ENCODE measurements at regions not wholly inside any gene's neighbourhood (a gene's known extent, or its start where the extent isn't known, plus 50 kb on each side); places are given as distances from the start of the nearest gene placed in this dataset.
"Not testable (repeated sequence)": the region's sequence is repeated elsewhere in the genome, so short reads cannot be mapped to it uniquely, and the experiment has no call there.

DNA sequence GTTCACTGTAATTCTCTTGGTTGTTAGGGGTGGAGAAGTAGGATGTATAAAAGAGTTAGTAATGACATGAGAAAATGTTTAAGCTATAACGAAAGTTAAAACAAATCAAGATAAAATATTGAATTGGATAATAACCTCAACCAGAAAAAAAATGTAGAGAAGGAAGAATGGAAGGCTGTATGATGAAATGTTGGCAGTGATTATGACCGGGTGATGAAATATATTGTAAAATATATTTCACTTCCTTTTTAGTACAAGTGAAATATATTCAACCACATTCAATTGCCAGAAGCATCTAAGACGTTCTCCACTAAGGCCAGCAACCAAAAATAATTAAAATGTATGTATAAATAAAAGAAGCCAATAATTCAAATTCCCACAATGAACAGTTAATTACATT lies 309.3 kb upstream of the FGF13 start:
- 53% methylated on average over 3 of the region's 3 CpGs for WGBS
- no peak overlapping the region for H3K4me3 ChIP-seq
- no peaks in the 10 kb centered on the region for H3K27me3 ChIP-seq
- no peak overlapping the region for H3K27ac ChIP-seq
- H3K36me3 ChIP-seq, result no peaks in the 10 kb centered on the region
- H3K9me3 ChIP-seq, result no peaks in the 10 kb centered on the region
- H3K4me1 ChIP-seq, result no peaks in the 10 kb centered on the region
- TF ChIP-seq POLR2A (IDR thresholded peaks at IDR 0.05) (no peak), POLR2AphosphoS5 (IDR thresholded peaks at IDR 0.05) (no peak), EP300 (IDR thresholded peaks at IDR 0.05) (no peak)
- TF ChIP-seq, protein P1, sequence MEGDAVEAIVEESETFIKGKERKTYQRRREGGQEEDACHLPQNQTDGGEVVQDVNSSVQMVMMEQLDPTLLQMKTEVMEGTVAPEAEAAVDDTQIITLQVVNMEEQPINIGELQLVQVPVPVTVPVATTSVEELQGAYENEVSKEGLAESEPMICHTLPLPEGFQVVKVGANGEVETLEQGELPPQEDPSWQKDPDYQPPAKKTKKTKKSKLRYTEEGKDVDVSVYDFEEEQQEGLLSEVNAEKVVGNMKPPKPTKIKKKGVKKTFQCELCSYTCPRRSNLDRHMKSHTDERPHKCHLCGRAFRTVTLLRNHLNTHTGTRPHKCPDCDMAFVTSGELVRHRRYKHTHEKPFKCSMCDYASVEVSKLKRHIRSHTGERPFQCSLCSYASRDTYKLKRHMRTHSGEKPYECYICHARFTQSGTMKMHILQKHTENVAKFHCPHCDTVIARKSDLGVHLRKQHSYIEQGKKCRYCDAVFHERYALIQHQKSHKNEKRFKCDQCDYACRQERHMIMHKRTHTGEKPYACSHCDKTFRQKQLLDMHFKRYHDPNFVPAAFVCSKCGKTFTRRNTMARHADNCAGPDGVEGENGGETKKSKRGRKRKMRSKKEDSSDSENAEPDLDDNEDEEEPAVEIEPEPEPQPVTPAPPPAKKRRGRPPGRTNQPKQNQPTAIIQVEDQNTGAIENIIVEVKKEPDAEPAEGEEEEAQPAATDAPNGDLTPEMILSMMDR (IDR thresholded peaks at IDR 0.05), result no peak
- DNase-seq (ENCODE audit: low spot score in 2 of 2), result no peak

DNA sequence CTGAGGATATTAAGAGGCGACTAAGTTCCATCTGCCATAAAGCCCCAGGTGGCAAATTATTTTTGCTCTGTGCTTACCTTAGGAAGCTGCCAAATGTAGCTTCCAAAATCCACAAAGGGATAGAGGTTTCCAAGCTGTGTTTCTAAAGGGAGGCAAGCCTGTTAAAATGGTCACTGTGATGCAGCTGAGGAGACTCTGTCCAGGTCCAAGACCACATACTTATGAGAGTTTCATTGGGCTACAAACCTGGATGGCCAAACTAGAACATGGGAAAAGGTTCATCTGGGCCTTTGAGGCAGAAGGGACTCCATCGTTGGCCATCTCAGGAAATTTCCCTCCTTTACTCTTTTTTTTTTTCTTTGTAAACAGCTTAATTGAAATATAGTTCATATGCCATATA lies 306.9 kb upstream of the FGF13 start:
- DNase-seq (ENCODE audit: low spot score in 2 of 2), result no peak
- 50% methylated on average over 2 of the region's 2 CpGs for WGBS
- Histone ChIP-seq H3K4me1 (no peaks in the 10 kb centered on the region), H3K36me3 (no peaks in the 10 kb centered on the region), H3K4me3 (no peak overlapping the region), H3K27ac (no peak overlapping the region), H3K9me3 (no peaks in the 10 kb centered on the region), H3K27me3 (no peaks in the 10 kb centered on the region)
- TF ChIP-seq, protein P1 (IDR thresholded peaks at IDR 0.05), result no peak
- TF ChIP-seq POLR2A (IDR thresholded peaks at IDR 0.05), result no peak
- no peak for TF ChIP-seq EP300 (IDR thresholded peaks at IDR 0.05)
- no peak for TF ChIP-seq POLR2AphosphoS5 (IDR thresholded peaks at IDR 0.05)

DNA sequence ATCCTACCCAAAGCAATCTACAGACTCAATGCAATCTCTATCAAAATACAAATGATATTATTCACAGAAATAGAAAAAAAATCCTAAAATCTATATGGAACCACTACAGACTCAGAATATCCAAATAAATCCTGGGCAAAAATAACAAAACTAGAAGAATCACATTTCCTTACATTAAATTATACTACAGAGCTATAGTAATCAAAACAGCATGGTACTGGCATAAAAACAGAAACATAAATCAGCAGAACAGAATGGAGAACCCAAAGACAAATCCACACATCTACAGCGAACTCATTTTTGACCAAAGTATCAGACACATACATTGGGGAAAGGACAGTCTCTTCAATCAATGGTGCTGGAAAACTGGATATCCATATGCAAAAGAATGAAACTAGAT lies 304.1 kb upstream of the FGF13 start:
- DNase-seq (ENCODE audit: low spot score in 2 of 2), result no peak
- 91% methylated on average over 1 of the region's 1 CpG for WGBS
- Histone ChIP-seq H3K27ac (no peak overlapping the region), H3K4me3 (no peak overlapping the region), H3K4me1 (no peaks in the 10 kb centered on the region), H3K9me3 (no peaks in the 10 kb centered on the region), H3K36me3 (no peaks in the 10 kb centered on the region), H3K27me3 (no peaks in the 10 kb centered on the region)
- no peak for TF ChIP-seq POLR2A (IDR thresholded peaks at IDR 0.05)
- TF ChIP-seq EP300 (IDR thresholded peaks at IDR 0.05), result no peak
- no peak for TF ChIP-seq POLR2AphosphoS5 (IDR thresholded peaks at IDR 0.05)
- TF ChIP-seq, protein P1 (IDR thresholded peaks at IDR 0.05), result no peak

DNA sequence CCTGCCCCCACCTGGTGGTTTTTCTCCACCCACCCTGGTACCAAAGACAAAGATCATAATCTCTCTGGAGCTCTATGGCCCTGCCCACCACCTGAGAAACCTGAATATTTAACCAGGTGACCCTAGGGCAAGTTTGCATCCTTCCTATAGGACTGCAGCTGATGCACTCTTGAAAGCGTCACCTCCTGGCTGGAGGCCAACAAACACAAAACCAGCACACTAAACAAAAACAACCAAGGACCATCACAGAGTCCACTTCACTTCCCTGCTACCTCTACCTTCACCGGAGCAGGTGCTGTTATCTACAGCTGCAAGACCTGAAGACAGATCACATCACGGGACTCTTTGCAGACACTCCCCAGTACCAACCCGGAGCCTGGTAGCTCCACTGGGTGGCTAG lies 296.7 kb upstream of the FGF13 start:
- Histone ChIP-seq H3K27ac (no peak overlapping the region), H3K4me1 (no peaks in the 10 kb centered on the region), H3K9me3 (no peaks in the 10 kb centered on the region), H3K36me3 (no peaks in the 10 kb centered on the region), H3K4me3 (no peak overlapping the region), H3K27me3 (no peaks in the 10 kb centered on the region)
- TF ChIP-seq POLR2A (IDR thresholded peaks at IDR 0.05), result no peak
- TF ChIP-seq, protein P1 (IDR thresholded peaks at IDR 0.05), result no peak
- no peak for TF ChIP-seq POLR2AphosphoS5 (IDR thresholded peaks at IDR 0.05)
- TF ChIP-seq EP300 (IDR thresholded peaks at IDR 0.05), result no peak
- no peak for DNase-seq (ENCODE audit: low spot score in 2 of 2)
- WGBS, result 88% methylated on average over 4 of the region's 4 CpGs

DNA sequence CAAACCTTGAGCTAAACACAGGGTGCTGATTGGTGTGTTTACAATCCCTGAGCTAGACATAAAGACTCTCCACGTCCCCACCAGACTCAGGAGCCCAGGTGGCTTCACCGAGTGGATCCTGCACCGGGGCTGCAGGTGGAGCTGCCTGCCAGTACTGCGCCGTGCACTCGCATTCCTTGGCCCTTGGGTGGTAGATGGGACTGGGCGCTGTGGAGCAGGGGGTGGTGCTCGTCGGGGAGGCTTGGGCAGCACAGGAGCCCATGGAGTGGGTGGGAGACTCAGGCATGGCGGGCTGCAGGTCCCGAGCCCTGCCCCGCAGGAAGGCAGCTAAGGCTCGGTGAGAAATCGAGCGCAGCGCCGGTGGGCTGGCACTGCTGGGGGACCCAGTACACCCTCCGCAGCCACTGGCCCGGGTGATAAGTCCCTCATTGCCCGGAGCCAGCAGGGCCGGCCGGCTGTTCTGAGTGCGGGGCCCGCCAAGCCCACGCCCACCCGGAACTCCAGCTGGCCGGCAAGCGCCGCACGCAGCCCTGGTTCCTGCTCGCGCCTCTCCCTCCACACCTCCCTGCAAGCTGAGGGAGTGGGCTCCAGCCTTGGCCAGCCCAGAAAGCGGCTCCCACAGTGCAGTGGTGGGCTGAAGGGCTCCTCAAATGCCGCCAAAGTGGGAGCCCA lies 292.5 kb upstream of the FGF13 start:
- not testable (repeated sequence) for H3K9me3 ChIP-seq; H3K36me3 ChIP-seq; H3K4me3 ChIP-seq; H3K27me3 ChIP-seq; H3K27ac ChIP-seq; DNase-seq (ENCODE audit: low spot score in 2 of 2); H3K4me1 ChIP-seq
- WGBS, result 94% methylated on average over 15 of the region's 34 CpGs

DNA sequence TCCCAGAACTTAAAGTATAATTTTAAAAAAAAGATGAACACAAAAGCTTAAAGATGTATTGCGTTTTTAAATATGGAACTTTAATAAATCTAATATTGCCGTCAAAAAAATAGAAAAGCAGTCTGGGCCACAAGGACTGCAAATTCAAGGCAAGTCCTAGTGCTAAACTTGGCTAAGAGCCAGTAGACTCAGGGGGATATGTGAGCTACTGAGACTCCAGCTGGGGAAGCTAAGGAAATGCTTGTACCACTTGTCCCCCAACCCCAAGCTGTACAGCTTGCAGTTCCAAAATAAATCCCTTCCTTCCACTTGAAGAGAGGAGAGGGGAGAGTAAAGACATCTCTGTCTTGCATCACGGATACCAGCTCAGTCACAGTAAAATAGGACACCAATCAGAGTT lies 290.8 kb upstream of the FGF13 start:
- no peaks in the 10 kb centered on the region for H3K9me3 ChIP-seq
- 81% methylated on average over 3 of the region's 3 CpGs for WGBS
- no peak overlapping the region for H3K27ac ChIP-seq
- no peaks in the 10 kb centered on the region for H3K27me3 ChIP-seq
- TF ChIP-seq, protein P1 (IDR thresholded peaks at IDR 0.05), result no peak
- no peak for TF ChIP-seq POLR2A (IDR thresholded peaks at IDR 0.05)
- no peak overlapping the region for H3K4me3 ChIP-seq
- H3K36me3 ChIP-seq, result no peaks in the 10 kb centered on the region
- DNase-seq (ENCODE audit: low spot score in 2 of 2), result no peak
- H3K4me1 ChIP-seq, result no peaks in the 10 kb centered on the region
